Smooth muscle cell of the brain vasculature (primary cell): ENCODE measurements at regions not wholly inside any gene's neighbourhood (a gene's known extent, or its start where the extent isn't known, plus 50 kb on each side); places are given as distances from the start of the nearest gene placed in this dataset.

Experiments
- DNase-seq: peaks from one replicate; pipeline ENCODE4 v3.0.0-alpha.2; 2012; ENCODE audit warnings: low read depth, low spot score

GRCh38 chr6:21423106-21423854, 170.3 kb upstream of the SOX4 start:
- no peak for DNase-seq

- DNase-seq, result no peak
Observed at GRCh38 chr6:21426841-21427490, 166.6 kb upstream of the SOX4 start.

GRCh38 chr6:21429291-21429690, 164.3 kb upstream of the SOX4 start:
- no peak for DNase-seq

- DNase-seq, result no peak
Observed at GRCh38 chr6:21431526-21431925, 162.0 kb upstream of the SOX4 start.

GRCh38 chr6:21436625-21437024, 156.9 kb upstream of the SOX4 start:
- no peak for DNase-seq

- DNase-seq, result no peak
Observed at GRCh38 chr6:21437581-21437980, 156.0 kb upstream of the SOX4 start.

- no peak for DNase-seq
Observed at GRCh38 chr6:21438237-21438985, 155.1 kb upstream of the SOX4 start.

- DNase-seq, result no peak
Observed at GRCh38 chr6:21438986-21439352, 154.6 kb upstream of the SOX4 start.

- no peak for DNase-seq
Observed at GRCh38 chr6:21441386-21441785, 152.2 kb upstream of the SOX4 start.

GRCh38 chr6:21442874-21443273, 150.7 kb upstream of the SOX4 start:
- no peak for DNase-seq

- no peak for DNase-seq
Observed at GRCh38 chr6:21444711-21445260, 148.8 kb upstream of the SOX4 start.

- no peak for DNase-seq
Observed at GRCh38 chr6:21447987-21448386, 145.6 kb upstream of the SOX4 start.

GRCh38 chr6:21448485-21449109, 145.0 kb upstream of the SOX4 start:
- no peak for DNase-seq

- DNase-seq, result no peak
Observed at GRCh38 chr6:21450149-21450548, 143.4 kb upstream of the SOX4 start.

- DNase-seq, result no peak
Observed at GRCh38 chr6:21450628-21451027, 142.9 kb upstream of the SOX4 start.

GRCh38 chr6:21451546-21452013, 142.0 kb upstream of the SOX4 start:
- DNase-seq, result no peak

GRCh38 chr6:21454262-21454661, 139.3 kb upstream of the SOX4 start:
- DNase-seq, result no peak

- DNase-seq, result peak; percentile 20
Observed at GRCh38 chr6:21455071-21455470, 138.5 kb upstream of the SOX4 start.

GRCh38 chr6:21457647-21458046, 135.9 kb upstream of the SOX4 start:
- DNase-seq, result no peak

GRCh38 chr6:21459641-21460040, 133.9 kb upstream of the SOX4 start:
- DNase-seq, result no peak

GRCh38 chr6:21461844-21462518, 131.6 kb upstream of the SOX4 start:
- DNase-seq, result no peak
